ENCODE measurements at regions not wholly inside any gene's neighbourhood (a gene's known extent, or its start where the extent isn't known, plus 50 kb on each side); places are given as distances from the start of the nearest gene placed in this dataset.

GRCh38 chr17:71057448-71057847, 888.1 kb downstream of the KCNJ2 start:
- TF ChIP-seq CTCF (IDR thresholded peaks at IDR 0.05; ENCODE audit: low read length) (no peak), EZH2 (IDR thresholded peaks at IDR 0.05; ENCODE audit: borderline replicate concordance, low read length) (no peak)

Data from OCI-LY1 (cell line).